Transverse colon (tissue), 4 donors: ENCODE measurements at regions not wholly inside any gene's neighbourhood (a gene's known extent, or its start where the extent isn't known, plus 50 kb on each side); places are given as distances from the start of the nearest gene placed in this dataset.

ENCODE experiments used
- DNase-seq: peaks from one replicate; pipeline ENCODE4 v3.0.0-alpha.2; 2019
- H3K27ac ChIP-seq, 4 donors: fragments of 200-600 bp; sonication (generic); 2 replicates each; pipeline ENCODE4 v1.5.1; 2016 to 2018; ENCODE audit warnings: inconsistent platforms in 4 of 4
- H3K27me3 ChIP-seq: fragments of 200-600 bp; sonication (generic); 2 replicates; pipeline ENCODE4 v1.5.1; 2017; ENCODE audit warnings: inconsistent platforms
- H3K36me3 ChIP-seq, 4 donors: fragments of 200-600 bp; sonication (generic); 2 replicates each; pipeline ENCODE4 v1.5.1; 2017 to 2019; ENCODE audit warnings: inconsistent platforms in 4 of 4
- H3K4me1 ChIP-seq, 4 donors: fragments of 200-600 bp; sonication (generic); 2 replicates each; pipeline ENCODE4 v1.5.1; 2017 to 2020; ENCODE audit warnings: inconsistent platforms in 4 of 4
- H3K4me3 ChIP-seq, 4 donors: fragments of 200-600 bp; sonication (generic); 1 replicate in 1 of 4; 2 replicates in 3 of 4; pipeline versions ENCODE4 v1.5.1 to v1.6.1; 2017 to 2019; ENCODE audit warnings: inconsistent platforms in 4 of 4
- H3K9me3 ChIP-seq, 2 donors: fragments of 200-600 bp; sonication (generic); 2 replicates each; pipeline ENCODE4 v1.5.1; 2017 to 2019; ENCODE audit warnings: inconsistent platforms in 2 of 2
- CTCF ChIP-seq, 5 experiments: fragments of 200-600 bp in 3 of 5; fragments of 450-650 bp in 2 of 5; sonication (generic) in 3 of 5; IDR thresholded peaks; 1 replicate in 2 of 5; 2 replicates in 3 of 5; pipeline ENCODE4 v1.5.1; 2016 to 2017; ENCODE audit warnings: antibody characterized with exemption in 5 of 5, inconsistent platforms in 3 of 5, mild to moderate bottlenecking in 2 of 5, moderate library complexity in 1 of 5
- EP300 ChIP-seq: sonication (generic); formaldehyde crosslinking; IDR thresholded peaks from one replicate; pipeline ENCODE4 v1.6.1; 2017; ENCODE audit warnings: antibody characterized with exemption, low read depth
- POLR2A ChIP-seq: fragments of 450-650 bp; IDR thresholded peaks from one replicate; pipeline ENCODE4 v1.6.1; 2016; ENCODE audit warnings: antibody characterized with exemption, mild to moderate bottlenecking, moderate library complexity
- POLR2AphosphoS5 ChIP-seq, 3 donors: sonication (generic); formaldehyde crosslinking; IDR thresholded peaks; one replicate each; pipeline ENCODE4 v1.6.1; 2016; ENCODE audit warnings: antibody characterized with exemption in 3 of 3
- WGBS, 2 donors: methylation state at CpG; one replicate each; pipeline ENCODE4 v1.1.5; 2018; ENCODE audit warnings: low coverage in 1 of 2; 5-methylcytosine and 5-hydroxymethylcytosine counted together
- in situ Hi-C, 4 donors: fragments of 200-750 bp; cut with MboI; loops; one replicate each; pipeline versions ENCODE4 v1.15.0 to v1.15.1; 2017; ENCODE audit warnings: low sequenced_read_pairs in 3 of 4, low pct_ligation_motif_present in 1 of 4, low pct_unique_long_range_greater_than_20kb in 1 of 4
- intact Hi-C: fragments of 100-400 bp; cut with DNase I; formaldehyde crosslinking; loops from one replicate; pipeline ENCODE4 v1.15.1; 2023; ENCODE audit warnings: low total_unique reads

GRCh38 chr1:8217809-8218208 lies 100.1 kb upstream of the SLC45A1 start:
- 83% methylated on average over 4 of the region's 4 CpGs; no CpG with 5 or more reads in 1 of the 2 donors for WGBS, 2 donors
- Histone ChIP-seq H3K4me1 (peaks cover 5 to 14% (median 10%) of the 10 kb centered on the region in 4 donors), H3K4me3 (peak overlapping the region in 3 of 4 donors; percentile 49 to 54 (median 53)), H3K9me3 (no peaks in the 10 kb centered on the region), H3K27ac (peak overlapping the region; percentile 56 to 80 (median 66)), H3K36me3 (no peaks in the 10 kb centered on the region), H3K27me3 (no peaks in the 10 kb centered on the region)
- DNase-seq, result no peak
- TF ChIP-seq CTCF (IDR thresholded peaks at IDR 0.05) (no peak), POLR2AphosphoS5 (IDR thresholded peaks at IDR 0.05) (no peak), POLR2A (no peak), EP300 (no peak)
- intact Hi-C loops, result loop anchor here (10.0 kb wide), 1 partner anchor 193 kb away; the partner anchor contains the start of gene ERRFI1
- in situ Hi-C loops, result no loop called here

GRCh38 chr1:8217011-8217711 lies 100.8 kb upstream of the SLC45A1 start:
- intact Hi-C loops (loop anchor here (10.0 kb wide), 1 partner anchor 192 kb away; the partner anchor contains the start of gene ERRFI1), in situ Hi-C loops (no loop called here)
- WGBS, 2 donors, result 15% methylated on average over 48 of the region's 70 CpGs; no CpG with 5 or more reads in 1 of the 2 donors
- peaks cover 5 to 14% (median 10%) of the 10 kb centered on the region in 4 donors for H3K4me1 ChIP-seq
- no peak for TF ChIP-seq CTCF (IDR thresholded peaks at IDR 0.05)
- no peaks in the 10 kb centered on the region for H3K9me3 ChIP-seq
- H3K27ac ChIP-seq, result peak overlapping the region; percentile 56 to 80 (median 66)
- peak; percentile 33 for DNase-seq
- H3K4me3 ChIP-seq, result peak overlapping the region; percentile 20 to 54 (median 51)
- no peaks in the 10 kb centered on the region for H3K27me3 ChIP-seq
- H3K36me3 ChIP-seq, result no peaks in the 10 kb centered on the region

GRCh38 chr1:8216005-8216404 lies 101.9 kb upstream of the SLC45A1 start:
- peak overlapping the region in 2 of 4 donors; percentile 66 to 80 for H3K27ac ChIP-seq

More at GRCh38 chr1:8216005-8216404, 101.9 kb upstream of the SLC45A1 start:
- intact Hi-C loops (loop anchor here (10.0 kb wide), 1 partner anchor 191 kb away; the partner anchor contains the start of gene ERRFI1), in situ Hi-C loops (no loop called here)
- Histone ChIP-seq H3K4me1 (peaks cover 5 to 14% (median 10%) of the 10 kb centered on the region in 4 donors), H3K36me3 (no peaks in the 10 kb centered on the region), H3K27me3 (no peaks in the 10 kb centered on the region), H3K9me3 (no peaks in the 10 kb centered on the region), H3K4me3 (no peak overlapping the region)
- 40 to 59% methylated on average over 1 of the region's 1 CpG for WGBS, 2 donors
- no peak for DNase-seq
- TF ChIP-seq EP300 (no peak), CTCF (IDR thresholded peaks at IDR 0.05) (no peak), POLR2A (no peak), POLR2AphosphoS5 (IDR thresholded peaks at IDR 0.05) (no peak)
